MM.1S (cell line): ENCODE measurements at regions not wholly inside any gene's neighbourhood (a gene's known extent, or its start where the extent isn't known, plus 50 kb on each side); places are given as distances from the start of the nearest gene placed in this dataset.

ENCODE experiments used
- EZH2 ChIP-seq: fragments of 300-600 bp; sonication (generic); optimal IDR thresholded peaks from 2 replicates; pipeline ENCODE3; 2017; ENCODE audit warnings: low read depth, mild to moderate bottlenecking, antibody characterized with exemption, low read length, mixed read lengths
- TF ChIP-seq, protein P1 (sequence below): fragments of 300-600 bp; sonication (generic); IDR thresholded peaks from 2 replicates; pipeline ENCODE4 v1.5.1; 2016; ENCODE audit warnings: antibody characterized with exemption, low read length, mixed read lengths

DNA sequence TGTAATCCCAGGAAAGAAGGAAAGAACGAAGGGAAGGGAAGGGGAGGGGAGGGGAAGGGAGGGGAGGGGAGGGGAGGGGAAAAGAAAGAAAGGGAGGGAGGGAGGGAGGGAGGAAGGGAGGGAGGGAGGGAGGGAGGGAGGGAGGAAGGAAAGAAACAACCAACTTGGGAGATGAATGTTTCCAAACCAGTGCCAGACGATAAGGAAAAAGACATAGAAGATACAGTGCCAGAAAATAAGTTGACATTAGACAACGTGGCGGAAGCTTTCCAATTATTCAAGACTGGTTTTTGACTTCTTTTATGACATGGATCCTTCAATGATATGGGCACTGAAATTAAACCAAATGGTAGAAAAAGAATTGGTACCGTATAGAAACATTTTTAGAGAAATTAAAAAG, 181.2 kb upstream of the POU5F2 start:
- TF ChIP-seq, protein P1, sequence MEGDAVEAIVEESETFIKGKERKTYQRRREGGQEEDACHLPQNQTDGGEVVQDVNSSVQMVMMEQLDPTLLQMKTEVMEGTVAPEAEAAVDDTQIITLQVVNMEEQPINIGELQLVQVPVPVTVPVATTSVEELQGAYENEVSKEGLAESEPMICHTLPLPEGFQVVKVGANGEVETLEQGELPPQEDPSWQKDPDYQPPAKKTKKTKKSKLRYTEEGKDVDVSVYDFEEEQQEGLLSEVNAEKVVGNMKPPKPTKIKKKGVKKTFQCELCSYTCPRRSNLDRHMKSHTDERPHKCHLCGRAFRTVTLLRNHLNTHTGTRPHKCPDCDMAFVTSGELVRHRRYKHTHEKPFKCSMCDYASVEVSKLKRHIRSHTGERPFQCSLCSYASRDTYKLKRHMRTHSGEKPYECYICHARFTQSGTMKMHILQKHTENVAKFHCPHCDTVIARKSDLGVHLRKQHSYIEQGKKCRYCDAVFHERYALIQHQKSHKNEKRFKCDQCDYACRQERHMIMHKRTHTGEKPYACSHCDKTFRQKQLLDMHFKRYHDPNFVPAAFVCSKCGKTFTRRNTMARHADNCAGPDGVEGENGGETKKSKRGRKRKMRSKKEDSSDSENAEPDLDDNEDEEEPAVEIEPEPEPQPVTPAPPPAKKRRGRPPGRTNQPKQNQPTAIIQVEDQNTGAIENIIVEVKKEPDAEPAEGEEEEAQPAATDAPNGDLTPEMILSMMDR = no peak
- no peak for TF ChIP-seq EZH2
